SH-SY5Y (cell line): ENCODE measurements at regions not wholly inside any gene's neighbourhood (a gene's known extent, or its start where the extent isn't known, plus 50 kb on each side); places are given as distances from the start of the nearest gene placed in this dataset.

Source experiments
- GATA2 ChIP-seq: IDR thresholded peaks from 2 replicates; pipeline ENCODE4 v1.6.1; 2011; ENCODE audit warnings: mild to moderate bottlenecking, low read depth, low read length
- GATA3 ChIP-seq: IDR thresholded peaks from 2 replicates; pipeline ENCODE4 v1.6.1; 2011; ENCODE audit warnings: low read depth, mild to moderate bottlenecking, low read length, moderate library complexity

DNA sequence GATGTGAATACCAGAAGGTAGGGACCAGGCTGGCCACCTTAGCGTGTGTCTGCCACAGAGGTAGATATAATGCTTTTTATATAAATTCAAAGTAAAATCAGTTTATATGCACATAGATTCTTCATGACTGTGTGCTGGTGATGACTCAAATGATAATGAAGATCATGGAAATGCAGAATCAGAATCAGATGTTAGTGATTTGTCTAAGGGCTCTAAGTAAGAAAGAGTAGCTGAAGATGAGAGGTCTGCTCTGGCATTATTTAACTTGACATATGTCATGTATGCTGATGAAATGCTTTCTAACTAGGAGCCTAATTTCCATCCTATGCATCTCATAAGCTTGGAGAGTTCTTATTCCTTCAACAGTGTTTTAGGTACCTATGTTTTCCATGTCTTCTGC lies 50.3 kb upstream of the DPH6 start:
- no peak for TF ChIP-seq GATA3
- no peak for TF ChIP-seq GATA2

DNA sequence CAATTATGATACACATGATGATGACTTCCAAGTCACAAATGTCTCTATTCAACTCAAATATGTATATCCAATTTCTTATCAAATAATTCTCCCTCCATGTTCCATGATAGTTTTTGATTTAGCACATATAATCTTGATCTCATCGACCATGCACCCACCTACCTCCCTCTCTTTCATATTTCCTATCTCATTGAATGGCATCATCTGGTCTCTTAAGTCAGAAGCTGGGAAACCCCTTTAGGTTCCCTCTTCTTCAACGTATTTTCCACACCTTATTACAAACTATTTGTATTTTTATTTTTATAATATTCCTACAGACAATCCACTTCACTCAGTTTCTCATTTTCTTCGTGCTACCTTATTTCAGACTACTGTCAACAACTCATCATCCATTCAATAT lies 56.9 kb upstream of the DPH6 start:
- TF ChIP-seq GATA2 (no peak), GATA3 (no peak)

DNA sequence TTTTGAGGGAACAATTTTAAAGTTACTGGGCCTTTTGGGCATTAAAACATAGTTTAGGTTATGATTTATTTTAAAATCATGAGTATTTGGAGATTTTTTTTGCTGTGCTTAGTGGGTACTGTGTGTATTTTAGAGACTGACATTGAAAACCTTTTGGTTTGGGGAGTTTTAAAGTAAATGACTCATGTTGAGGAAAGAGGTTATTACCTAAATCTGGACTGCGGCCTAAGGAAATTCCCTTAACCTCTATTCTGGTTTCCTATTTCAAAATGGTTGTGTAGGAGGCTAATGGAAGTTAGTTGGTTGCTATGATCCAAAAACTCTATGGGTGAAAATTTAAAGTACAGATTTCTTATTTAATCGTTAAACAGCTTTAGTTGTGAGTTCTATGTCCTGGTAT lies 57.3 kb upstream of the DPH6 start:
- TF ChIP-seq GATA3 (no peak), GATA2 (no peak)

DNA sequence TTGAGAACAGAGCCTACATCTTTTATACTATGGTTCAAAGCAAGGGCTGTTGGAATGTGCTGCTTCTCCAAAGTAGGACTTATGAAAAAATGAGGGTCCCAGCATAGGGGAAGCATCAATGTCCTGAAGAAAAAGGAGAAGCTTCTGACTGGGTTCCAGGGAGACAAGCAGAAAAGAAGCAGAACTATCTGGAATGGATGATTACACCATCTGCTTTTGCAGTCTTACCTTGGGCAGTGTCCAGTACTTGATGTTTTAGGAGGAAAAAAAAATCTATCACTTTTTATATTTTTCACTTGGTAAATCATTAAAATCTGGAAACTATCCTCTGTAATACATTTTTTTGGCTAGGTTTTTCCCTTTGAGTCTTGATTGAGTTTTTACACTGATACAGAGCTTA lies 57.9 kb upstream of the DPH6 start:
- TF ChIP-seq GATA2 (no peak), GATA3 (no peak)

DNA sequence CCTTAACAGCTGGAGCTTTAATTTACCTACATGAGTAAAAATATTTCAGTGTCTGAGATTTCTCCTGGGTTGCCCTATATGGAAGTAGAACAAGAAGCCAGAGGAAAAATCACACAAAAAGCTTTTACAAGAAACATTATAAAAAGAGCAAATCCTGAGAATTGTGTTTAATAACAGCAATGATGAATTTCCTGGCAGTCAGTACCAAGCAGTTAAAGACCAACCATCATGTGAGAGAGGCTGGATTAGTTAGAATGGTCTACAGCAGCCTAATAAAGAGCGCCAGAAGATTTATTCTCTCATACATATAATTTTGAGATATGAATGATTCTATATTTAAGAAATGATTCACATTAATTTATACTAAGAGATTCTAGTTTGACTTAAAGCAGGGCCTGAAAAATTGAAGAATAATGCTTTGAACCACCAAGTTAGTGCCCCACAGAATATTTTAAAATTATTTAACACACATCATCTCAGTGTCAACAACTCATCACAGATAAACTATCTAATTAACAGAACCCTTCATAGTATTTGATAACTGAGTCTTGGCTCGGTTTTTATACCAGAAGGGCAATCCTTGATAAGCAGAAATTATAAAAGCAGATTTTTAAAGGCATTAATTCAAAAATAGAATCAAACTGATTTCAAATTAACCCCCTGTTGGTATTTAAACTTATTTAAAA lies 59.9 kb upstream of the DPH6 start:
- no peak for TF ChIP-seq GATA2

DNA sequence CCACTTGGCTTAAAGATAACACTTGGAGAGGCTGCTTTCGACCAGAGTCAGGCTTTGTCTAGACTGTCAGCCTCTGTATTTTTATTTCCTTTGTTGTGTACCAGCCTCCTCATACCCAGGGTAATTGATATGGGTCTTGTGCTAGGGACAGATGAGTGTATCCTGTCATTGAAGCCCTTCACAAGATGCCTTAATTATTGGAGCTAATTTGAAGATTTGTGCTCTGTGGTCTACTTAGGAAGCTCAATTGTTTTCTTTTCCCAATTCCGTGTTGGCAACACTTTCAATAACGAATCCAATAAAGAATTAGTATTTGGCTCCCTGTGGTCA lies 60.5 kb upstream of the DPH6 start:
- TF ChIP-seq GATA3 (no peak), GATA2 (no peak)

DNA sequence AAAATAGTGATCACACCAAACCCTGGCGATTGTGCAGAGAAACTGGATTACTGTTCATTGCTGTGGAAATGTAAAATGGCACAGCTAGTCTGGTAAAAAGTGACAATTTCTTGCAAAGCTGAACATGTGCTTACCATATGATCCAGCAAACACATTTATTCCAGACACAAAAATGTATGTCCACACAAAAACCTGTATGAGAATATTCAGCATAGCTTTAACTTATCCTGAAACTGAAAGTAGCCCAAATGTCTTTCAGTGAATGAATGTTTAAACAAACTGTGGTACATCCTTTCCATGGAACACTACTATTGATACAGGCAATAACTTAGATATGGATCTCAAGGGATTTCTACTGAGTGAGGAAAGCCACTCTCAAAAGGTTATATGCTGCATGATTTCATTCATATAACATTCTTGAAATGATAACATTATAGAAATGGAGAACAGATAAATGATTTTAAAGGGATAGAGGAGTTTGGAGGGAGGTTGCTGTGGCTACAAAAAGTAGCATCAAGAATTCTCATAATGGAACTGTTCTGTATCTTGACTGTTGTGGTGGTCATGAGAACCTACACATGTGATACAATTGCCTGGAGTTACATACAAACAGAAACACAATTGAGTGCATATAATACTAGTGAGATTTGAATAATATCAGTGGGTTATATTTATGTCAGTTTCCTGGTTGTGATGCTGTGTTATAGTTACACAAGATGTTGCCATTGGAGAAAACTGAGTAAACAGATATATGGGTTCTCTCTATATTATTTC lies 70.7 kb upstream of the DPH6 start:
- TF ChIP-seq GATA3: no peak
- TF ChIP-seq GATA2: no peak

DNA sequence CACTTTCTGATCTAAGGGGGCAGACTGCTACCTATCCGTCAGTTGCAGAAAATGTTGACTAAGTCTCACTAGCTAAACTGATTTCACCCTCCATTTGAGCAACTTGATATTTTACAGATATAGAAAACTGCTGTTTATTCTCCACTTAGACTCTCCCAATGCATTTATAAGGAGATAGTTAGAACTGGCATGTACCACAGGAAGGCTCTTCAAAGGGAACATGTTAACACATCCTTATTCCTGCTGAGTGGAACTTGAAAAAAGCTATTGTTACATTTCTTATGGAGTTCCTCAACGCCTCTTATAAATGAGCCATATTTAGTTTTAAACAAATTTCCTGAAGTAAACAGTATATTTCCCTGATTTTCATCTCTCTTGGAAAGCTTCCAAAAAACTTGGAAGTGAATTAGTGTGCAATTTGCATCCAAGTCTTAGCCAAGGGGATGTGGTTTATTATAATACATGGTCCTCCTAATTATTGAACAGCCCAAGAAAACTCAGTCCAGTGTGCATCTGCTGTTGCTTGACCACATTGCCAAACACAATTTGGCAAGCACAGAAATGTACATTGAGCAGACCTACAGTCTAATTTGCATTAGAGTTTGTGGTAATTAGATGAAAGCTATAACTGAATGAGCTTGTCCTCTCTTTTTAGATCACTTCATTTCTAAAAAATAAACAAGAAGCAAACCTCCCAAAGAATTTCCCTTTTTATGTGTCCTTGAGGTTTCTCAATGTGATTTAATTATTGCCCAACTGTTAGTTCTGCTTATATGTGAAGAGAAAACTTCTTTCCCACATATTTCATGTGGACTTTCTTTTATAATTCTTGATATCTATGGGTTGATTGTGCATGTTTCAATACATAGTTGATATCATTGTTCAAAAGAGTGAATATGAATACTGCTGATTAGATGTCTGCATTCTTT lies 72.6 kb upstream of the DPH6 start:
- TF ChIP-seq GATA2 (no peak), GATA3 (no peak)

DNA sequence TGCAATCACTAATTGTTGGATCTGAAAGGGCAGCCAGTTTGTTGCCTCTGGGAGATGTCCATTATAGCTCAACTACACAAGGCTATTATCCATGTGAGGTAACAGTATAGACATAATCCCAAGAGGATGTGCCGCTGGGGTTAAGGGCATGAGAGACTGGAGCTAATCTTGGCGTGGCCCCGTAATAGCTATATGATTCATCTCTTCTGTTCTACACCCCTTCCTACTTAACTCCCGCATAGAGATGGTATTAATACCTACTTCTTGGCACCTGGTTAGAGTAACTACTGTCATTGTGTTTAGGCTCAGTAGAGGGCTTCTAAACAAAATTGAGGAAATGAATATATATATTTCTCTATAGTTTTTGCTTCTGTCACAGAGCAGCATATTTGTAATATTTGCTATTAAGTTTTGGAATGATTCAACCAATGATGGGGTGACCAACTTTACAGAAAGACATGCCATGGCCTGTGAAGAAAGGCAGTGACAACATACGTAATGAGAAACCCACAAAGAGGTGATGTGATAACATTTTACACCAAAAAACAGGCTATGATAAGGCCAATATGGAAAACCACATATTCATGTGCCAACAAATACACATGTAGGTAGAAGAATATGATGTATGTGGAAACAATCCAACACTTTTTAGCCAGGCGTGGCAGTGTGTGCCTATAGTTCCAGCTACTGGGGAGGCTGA lies 76.8 kb upstream of the DPH6 start:
- TF ChIP-seq GATA2 (no peak), GATA3 (no peak)

DNA sequence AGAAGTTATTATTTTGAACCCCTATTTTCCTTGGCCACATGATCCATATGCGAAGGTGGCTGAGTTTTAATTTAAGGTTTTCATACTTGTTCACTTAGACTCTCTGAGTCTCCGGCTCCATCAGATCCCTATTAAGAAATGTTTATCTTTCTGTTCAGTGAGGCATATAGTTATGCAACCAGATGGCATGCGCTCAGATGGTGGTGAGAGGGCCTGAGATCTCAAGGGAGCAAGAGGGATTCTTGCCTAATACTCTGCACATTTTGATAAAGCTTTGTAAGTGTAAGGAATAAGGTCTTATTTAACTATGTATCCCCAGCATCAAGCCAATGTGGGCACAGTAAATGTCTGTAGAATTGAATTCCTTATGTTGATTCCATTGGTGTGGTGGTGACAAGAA lies 78.9 kb upstream of the DPH6 start:
- TF ChIP-seq GATA2: no peak
- no peak for TF ChIP-seq GATA3

DNA sequence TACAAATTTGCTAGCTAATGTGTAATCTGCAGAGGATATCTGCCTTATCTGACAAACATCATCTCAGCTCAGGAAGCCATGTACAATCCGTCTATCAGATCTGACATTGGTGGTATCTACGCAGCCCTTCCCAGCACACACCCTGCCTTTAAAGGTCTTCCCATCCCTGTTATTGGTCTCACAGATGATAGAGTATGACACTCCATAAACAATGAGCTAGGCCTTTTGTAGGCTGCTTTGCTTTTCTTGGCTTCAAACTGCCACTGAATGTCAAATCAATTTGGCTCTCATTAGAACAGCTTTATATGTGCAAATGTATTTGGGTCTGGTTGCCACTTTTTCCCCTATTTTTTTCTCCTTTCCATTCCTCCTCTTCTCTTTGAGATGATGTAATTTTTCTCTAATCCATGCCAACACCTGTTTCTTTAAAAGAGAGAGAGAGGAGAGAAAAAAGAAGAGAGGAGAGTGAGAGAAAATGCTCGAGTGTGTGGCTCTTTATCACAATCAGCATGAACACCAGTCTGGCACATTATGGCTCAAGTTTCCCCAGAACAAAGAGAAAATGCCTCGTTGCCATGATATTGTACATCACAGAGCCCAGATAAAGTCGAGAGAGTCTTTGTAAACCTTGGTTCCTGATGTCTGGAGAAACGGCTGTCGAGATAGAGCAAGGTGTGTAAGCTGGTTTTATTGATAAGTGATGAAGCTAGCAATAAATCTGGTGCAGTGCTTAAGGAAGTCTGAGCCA lies 80.8 kb upstream of the DPH6 start:
- peak; percentile 38; the same call in 1 of the 2 replicates for TF ChIP-seq GATA2
- no peak for TF ChIP-seq GATA3

DNA sequence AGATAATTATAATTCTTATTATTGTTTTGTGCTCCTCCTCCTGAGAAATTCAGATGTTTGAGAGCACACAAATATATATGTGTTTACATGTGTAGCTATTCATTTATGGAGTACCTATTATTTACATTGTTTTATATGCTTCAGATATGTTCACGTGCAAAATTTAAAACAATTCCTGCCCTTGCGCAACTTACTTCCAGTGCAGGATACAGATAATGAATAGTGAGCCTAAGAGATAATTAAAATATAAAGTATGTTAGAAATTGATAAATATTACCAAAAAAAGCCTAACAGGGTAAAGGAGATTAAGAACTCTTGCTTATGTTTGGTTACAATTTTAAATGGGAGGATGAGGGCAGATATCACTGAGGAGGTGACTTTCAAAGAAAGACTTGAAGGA lies 81.7 kb upstream of the DPH6 start:
- no peak for TF ChIP-seq GATA2
- no peak for TF ChIP-seq GATA3

DNA sequence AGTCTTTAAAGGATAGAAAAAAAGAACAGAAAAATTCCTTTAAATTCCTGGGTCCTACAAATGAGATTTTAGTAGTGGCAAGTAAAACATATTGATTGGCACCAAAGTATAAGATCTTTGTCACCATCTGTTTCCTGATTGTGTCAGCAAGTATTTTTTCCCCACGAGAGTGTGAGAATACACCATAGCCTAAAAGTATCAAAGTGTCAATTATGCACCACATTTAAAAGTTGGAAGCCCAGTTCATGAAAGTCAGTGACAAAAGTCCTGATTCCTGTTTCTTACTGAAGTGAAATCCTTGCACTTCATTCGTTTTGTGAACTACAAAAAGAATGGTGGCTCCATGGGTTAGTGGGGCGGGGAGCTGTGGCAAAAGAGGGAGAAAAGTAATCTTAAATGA lies 83.8 kb upstream of the DPH6 start:
- no peak for TF ChIP-seq GATA2
- no peak for TF ChIP-seq GATA3
